Calu3 (cell line): ENCODE measurements at regions not wholly inside any gene's neighbourhood (a gene's known extent, or its start where the extent isn't known, plus 50 kb on each side); places are given as distances from the start of the nearest gene placed in this dataset.

Experiments
- BruUV-seq: library from RNA; stranded (reverse); fragments of 400-500 nt; replicated peaks from 2 replicates; lab custom pipeline; 2021; lab: Mats Ljungman, UMichigan
- CTCF ChIA-PET: fragments of 300-600 bp; sonication (Branson Sonifier 250); formaldehyde crosslinking; loops from one replicate; lab custom pipeline; 2022; ENCODE audit warnings: antibody characterized with exemption; lab: Charles Lee
- DNase-seq: peaks from one replicate; pipeline ENCODE4 v3.0.0; 2022
- H3K27ac Mint-ChIP-seq: one replicate; pipeline ENCODE4 v1.8.0; 2022; ENCODE audit warnings: mixed read lengths; ENCODE audit not compliant: unreplicated experiment
- H3K27me3 Mint-ChIP-seq: one replicate; pipeline ENCODE4 v1.8.0; 2022; ENCODE audit warnings: mixed read lengths; ENCODE audit not compliant: unreplicated experiment
- H3K36me3 Mint-ChIP-seq: one replicate; pipeline ENCODE4 v1.8.0; 2022; ENCODE audit warnings: mild to moderate bottlenecking, moderate library complexity, mixed read lengths; ENCODE audit not compliant: insufficient read depth, unreplicated experiment
- H3K4me1 Mint-ChIP-seq: one replicate; pipeline ENCODE4 v1.8.0; 2022; ENCODE audit warnings: mild to moderate bottlenecking, low read depth, mixed read lengths; ENCODE audit not compliant: unreplicated experiment
- H3K4me3 Mint-ChIP-seq: one replicate; pipeline ENCODE4 v1.8.0; 2022; ENCODE audit warnings: mild to moderate bottlenecking, low read depth, moderate library complexity, mixed read lengths; ENCODE audit not compliant: unreplicated experiment
- H3K9me3 Mint-ChIP-seq: one replicate; pipeline ENCODE4 v1.8.0; 2022; ENCODE audit warnings: low read depth, mixed read lengths; ENCODE audit not compliant: unreplicated experiment
- intact Hi-C: fragments of 100-400 bp; cut with micrococcal nuclease; formaldehyde crosslinking; loops from one replicate; pipeline ENCODE4 v1.10.0; 2022; ENCODE audit not compliant: unreplicated experiment
- TF ChIP-seq, protein P1 (sequence below): fragments of 200-600 bp; IDR thresholded peaks from one replicate; pipeline ENCODE4 v1.8.0; 2022; ENCODE audit warnings: antibody characterized with exemption; ENCODE audit not compliant: unreplicated experiment

DNA sequence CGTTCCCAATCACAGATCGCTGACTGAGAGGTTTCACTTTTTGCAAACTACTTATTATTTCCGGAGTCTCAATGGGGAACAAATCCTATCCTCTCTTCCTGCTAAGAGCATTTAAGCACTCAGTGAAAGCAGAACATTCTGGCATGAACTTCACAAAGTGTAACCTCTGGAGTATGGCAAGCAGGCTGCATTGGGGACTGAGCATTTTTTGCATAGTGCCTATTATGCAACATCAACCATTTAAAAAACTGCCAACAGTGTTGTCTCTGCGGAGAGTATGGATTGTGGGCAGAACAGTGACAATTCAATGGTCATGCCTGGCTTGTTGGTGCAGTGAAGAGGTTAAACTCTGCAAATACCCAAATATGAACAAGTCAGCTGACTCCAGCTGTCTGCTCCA lies 484.6 kb downstream of the OLFM4 start:
- no TSS peak for BruUV-seq
- Mint-ChIP-seq H3K36me3 (no peaks in the 10 kb centered on the region), H3K4me3 (no peak overlapping the region), H3K27ac (no peak overlapping the region), H3K9me3 (peaks cover 5% of the 10 kb centered on the region), H3K27me3 (no peaks in the 10 kb centered on the region), H3K4me1 (no peaks in the 10 kb centered on the region)
- intact Hi-C loops, result no loop called here
- TF ChIP-seq, protein P1, sequence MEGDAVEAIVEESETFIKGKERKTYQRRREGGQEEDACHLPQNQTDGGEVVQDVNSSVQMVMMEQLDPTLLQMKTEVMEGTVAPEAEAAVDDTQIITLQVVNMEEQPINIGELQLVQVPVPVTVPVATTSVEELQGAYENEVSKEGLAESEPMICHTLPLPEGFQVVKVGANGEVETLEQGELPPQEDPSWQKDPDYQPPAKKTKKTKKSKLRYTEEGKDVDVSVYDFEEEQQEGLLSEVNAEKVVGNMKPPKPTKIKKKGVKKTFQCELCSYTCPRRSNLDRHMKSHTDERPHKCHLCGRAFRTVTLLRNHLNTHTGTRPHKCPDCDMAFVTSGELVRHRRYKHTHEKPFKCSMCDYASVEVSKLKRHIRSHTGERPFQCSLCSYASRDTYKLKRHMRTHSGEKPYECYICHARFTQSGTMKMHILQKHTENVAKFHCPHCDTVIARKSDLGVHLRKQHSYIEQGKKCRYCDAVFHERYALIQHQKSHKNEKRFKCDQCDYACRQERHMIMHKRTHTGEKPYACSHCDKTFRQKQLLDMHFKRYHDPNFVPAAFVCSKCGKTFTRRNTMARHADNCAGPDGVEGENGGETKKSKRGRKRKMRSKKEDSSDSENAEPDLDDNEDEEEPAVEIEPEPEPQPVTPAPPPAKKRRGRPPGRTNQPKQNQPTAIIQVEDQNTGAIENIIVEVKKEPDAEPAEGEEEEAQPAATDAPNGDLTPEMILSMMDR, result no peak
- CTCF ChIA-PET, result no interaction called here
- DNase-seq, result no peak

DNA sequence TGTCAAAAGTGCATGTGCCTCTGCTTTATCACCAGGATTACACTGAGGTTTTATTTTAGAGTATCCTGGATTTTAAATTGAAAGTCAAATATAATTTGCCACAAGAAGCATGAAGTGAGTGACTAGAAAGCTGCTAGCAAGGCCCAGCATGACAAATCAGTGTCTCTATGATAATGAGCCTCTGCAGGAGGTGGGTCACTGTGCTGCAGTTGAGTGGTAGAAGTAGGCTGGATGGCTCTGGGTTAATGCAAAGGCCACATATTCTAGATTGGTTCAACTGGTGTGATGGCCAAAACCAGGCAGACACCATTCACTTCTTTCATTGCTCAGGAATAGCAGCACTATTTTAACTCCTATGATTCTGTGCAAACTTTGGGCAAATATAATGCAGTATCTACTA lies 491.5 kb downstream of the OLFM4 start:
- no TSS peak for BruUV-seq
- Mint-ChIP-seq H3K9me3 (peaks cover 5% of the 10 kb centered on the region), H3K36me3 (no peaks in the 10 kb centered on the region), H3K4me3 (no peak overlapping the region), H3K27me3 (no peaks in the 10 kb centered on the region), H3K27ac (no peak overlapping the region), H3K4me1 (no peaks in the 10 kb centered on the region)
- CTCF ChIA-PET, result interaction anchor here (0.7 kb wide), 1 partner anchor 42 kb away, joined by 3 read pairs; no protein-coding TSS in a partner anchor
- intact Hi-C loops, result no loop called here
- DNase-seq, result no peak
- TF ChIP-seq, protein P1, result no peak

GRCh38 chr13:53522034-53522433 lies 493.4 kb downstream of the OLFM4 start:
- no peaks in the 10 kb centered on the region for H3K27me3 Mint-ChIP-seq
- no peak overlapping the region for H3K27ac Mint-ChIP-seq
- H3K4me1 Mint-ChIP-seq, result no peaks in the 10 kb centered on the region
- no peaks in the 10 kb centered on the region for H3K36me3 Mint-ChIP-seq
- H3K4me3 Mint-ChIP-seq, result no peak overlapping the region
- no TSS peak for BruUV-seq
- TF ChIP-seq, protein P1, result no peak
- no peak for DNase-seq
- H3K9me3 Mint-ChIP-seq, result peaks cover 3% of the 10 kb centered on the region
- CTCF ChIA-PET, result no interaction called here
- intact Hi-C loops, result no loop called here

GRCh38 chr13:53537586-53537985 lies 509.0 kb downstream of the OLFM4 start:
- CTCF ChIA-PET, result no interaction called here
- Mint-ChIP-seq H3K4me3 (no peak overlapping the region), H3K9me3 (peaks cover 8% of the 10 kb centered on the region), H3K27me3 (no peaks in the 10 kb centered on the region), H3K36me3 (no peaks in the 10 kb centered on the region), H3K4me1 (no peaks in the 10 kb centered on the region), H3K27ac (no peak overlapping the region)
- intact Hi-C loops, result no loop called here
- TF ChIP-seq, protein P1, result no peak
- DNase-seq, result no peak
- BruUV-seq, result no TSS peak
